WTC11 (cell line): ENCODE measurements at regions not wholly inside any gene's neighbourhood (a gene's known extent, or its start where the extent isn't known, plus 50 kb on each side); places are given as distances from the start of the nearest gene placed in this dataset.

Experiments used
- ATF3 ChIP-seq: sonication (generic); formaldehyde crosslinking; conservative IDR thresholded peaks from 2 replicates; pipeline ENCODE4 v1.8.1; 2022; ENCODE audit warnings: mild to moderate bottlenecking, missing genetic modification reagents
- CREB1 ChIP-seq: sonication (generic); formaldehyde crosslinking; IDR thresholded peaks from 2 replicates; pipeline ENCODE4 v1.8.0; 2023; ENCODE audit warnings: mild to moderate bottlenecking, missing genetic modification reagents
- CREM ChIP-seq: sonication (generic); formaldehyde crosslinking; IDR thresholded peaks from 2 replicates; pipeline ENCODE4 v1.8.1; 2022; ENCODE audit warnings: mild to moderate bottlenecking, missing genetic modification reagents, moderate library complexity
- CTCF ChIP-seq: fragments of 200-600 bp; IDR thresholded peaks from 2 replicates; pipeline ENCODE4 v1.8.0; 2022; ENCODE audit warnings: antibody characterized with exemption
- FOXJ3 ChIP-seq: sonication (generic); formaldehyde crosslinking; IDR thresholded peaks from 2 replicates; pipeline ENCODE4 v1.9.0; 2021; ENCODE audit warnings: missing genetic modification reagents, mild to moderate bottlenecking, borderline replicate concordance
- PREB ChIP-seq: sonication (generic); formaldehyde crosslinking; IDR thresholded peaks from 2 replicates; pipeline ENCODE4 v1.8.1; 2022; ENCODE audit warnings: mild to moderate bottlenecking, missing genetic modification reagents, moderate library complexity, borderline replicate concordance
- SMAD3 ChIP-seq: sonication (generic); formaldehyde crosslinking; IDR thresholded peaks from 2 replicates; pipeline ENCODE4 v1.8.0; 2022; ENCODE audit warnings: missing genetic modification reagents, mild to moderate bottlenecking, borderline replicate concordance
- USF1 ChIP-seq: sonication (generic); formaldehyde crosslinking; IDR thresholded peaks from 2 replicates; pipeline ENCODE4 v1.8.0; 2022; ENCODE audit warnings: mild to moderate bottlenecking, missing genetic modification reagents
- USF2 ChIP-seq: sonication (generic); formaldehyde crosslinking; IDR thresholded peaks from 2 replicates; pipeline ENCODE4 v1.8.1; 2023; ENCODE audit warnings: mild to moderate bottlenecking, missing genetic modification reagents, moderate library complexity

- TF ChIP-seq CTCF (no peak), CREB1 (CRISPR knock-in tag) (no peak), USF1 (CRISPR knock-in tag) (no peak), ATF3 (CRISPR knock-in tag) (no peak), USF2 (CRISPR knock-in tag) (no peak), SMAD3 (no peak), CREM (no peak), FOXJ3 (no peak), PREB (no peak)
Observed at GRCh38 chr7:85565276-85565675, 378.4 kb upstream of the SEMA3D start.
